Esophagus squamous epithelium (tissue), 4 donors: ENCODE measurements at regions not wholly inside any gene's neighbourhood (a gene's known extent, or its start where the extent isn't known, plus 50 kb on each side); places are given as distances from the start of the nearest gene placed in this dataset.

Experiments
- POLR2A ChIP-seq, 4 donors: fragments of 450-650 bp; IDR thresholded peaks; one replicate each; pipeline ENCODE4 v1.6.1; 2017; ENCODE audit warnings: antibody characterized with exemption in 4 of 4, mild to moderate bottlenecking in 4 of 4, moderate library complexity in 3 of 4
- TF ChIP-seq, protein P1 (sequence below), 6 experiments: fragments of 450-650 bp in 4 of 6; fragments of 200-600 bp in 2 of 6; sonication (generic) in 2 of 6; IDR thresholded peaks; one replicate each; pipeline ENCODE4 v1.5.1; 2016 to 2019; ENCODE audit warnings: antibody characterized with exemption in 6 of 6, mild to moderate bottlenecking in 4 of 6, moderate library complexity in 4 of 6

DNA sequence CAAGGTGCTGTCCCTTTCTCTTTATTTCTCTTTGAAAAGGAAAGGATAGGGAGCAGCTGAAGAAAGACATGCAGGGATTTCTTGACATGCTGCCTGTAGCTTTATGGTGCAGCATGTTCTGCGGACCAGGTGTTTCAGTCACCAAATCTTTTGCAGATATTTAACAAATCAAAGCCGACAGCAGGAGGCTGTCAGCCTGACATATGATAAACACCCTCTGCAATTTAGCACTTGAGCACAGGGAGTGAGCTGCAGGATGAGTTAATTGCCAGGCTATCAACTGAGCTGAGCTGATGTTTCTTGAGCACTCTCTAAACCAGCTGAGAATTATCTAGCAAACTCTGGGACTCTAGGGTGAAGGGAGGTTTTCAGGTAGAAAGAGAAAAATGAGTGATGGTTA, 212.8 kb upstream of the ATP10B start:
- TF ChIP-seq, protein P1, sequence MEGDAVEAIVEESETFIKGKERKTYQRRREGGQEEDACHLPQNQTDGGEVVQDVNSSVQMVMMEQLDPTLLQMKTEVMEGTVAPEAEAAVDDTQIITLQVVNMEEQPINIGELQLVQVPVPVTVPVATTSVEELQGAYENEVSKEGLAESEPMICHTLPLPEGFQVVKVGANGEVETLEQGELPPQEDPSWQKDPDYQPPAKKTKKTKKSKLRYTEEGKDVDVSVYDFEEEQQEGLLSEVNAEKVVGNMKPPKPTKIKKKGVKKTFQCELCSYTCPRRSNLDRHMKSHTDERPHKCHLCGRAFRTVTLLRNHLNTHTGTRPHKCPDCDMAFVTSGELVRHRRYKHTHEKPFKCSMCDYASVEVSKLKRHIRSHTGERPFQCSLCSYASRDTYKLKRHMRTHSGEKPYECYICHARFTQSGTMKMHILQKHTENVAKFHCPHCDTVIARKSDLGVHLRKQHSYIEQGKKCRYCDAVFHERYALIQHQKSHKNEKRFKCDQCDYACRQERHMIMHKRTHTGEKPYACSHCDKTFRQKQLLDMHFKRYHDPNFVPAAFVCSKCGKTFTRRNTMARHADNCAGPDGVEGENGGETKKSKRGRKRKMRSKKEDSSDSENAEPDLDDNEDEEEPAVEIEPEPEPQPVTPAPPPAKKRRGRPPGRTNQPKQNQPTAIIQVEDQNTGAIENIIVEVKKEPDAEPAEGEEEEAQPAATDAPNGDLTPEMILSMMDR (IDR thresholded peaks at IDR 0.05) = no peak
- TF ChIP-seq POLR2A (IDR thresholded peaks at IDR 0.05) = no peak
